H1 (cell line): ENCODE measurements at regions not wholly inside any gene's neighbourhood (a gene's known extent, or its start where the extent isn't known, plus 50 kb on each side); places are given as distances from the start of the nearest gene placed in this dataset.

ENCODE experiments used
- CTCF ChIA-PET: fragments of 300-600 bp; sonication (Branson Sonifier 250); formaldehyde crosslinking; loops from one replicate; lab custom pipeline; 2021; ENCODE audit not compliant: partially characterized antibody; lab: Charles Lee
- POLR2A ChIA-PET: fragments of 300-600 bp; sonication (Branson Sonifier 250); formaldehyde crosslinking; loops from one replicate; lab custom pipeline; 2021; ENCODE audit warnings: inconsistent platforms; ENCODE audit not compliant: partially characterized antibody; lab: Charles Lee
- DNase-seq, 2 experiments: peaks; one replicate each; pipeline versions ENCODE4 v3.0.0 to v3.0.0-alpha.2; 2010 to 2022; ENCODE audit warnings: low spot score in 2 of 2, low read depth in 1 of 2, mixed read lengths in 1 of 2
- FAIRE-seq: peaks from 2 replicates; lab custom pipeline; 2011; peaks lifted over from hg19 to GRCh38; lab: Jason Lieb, UNC
- H2AFZ ChIP-seq: 2 replicates; pipeline ENCODE4 v1.8.1; 2012; ENCODE audit warnings: low read length, inconsistent platforms
- H2AK5ac ChIP-seq: 2 replicates; pipeline ENCODE4 v1.6.1; 2013; ENCODE audit warnings: low read depth, low read length
- H2BK120ac ChIP-seq: replicated peaks from 2 replicates; pipeline ENCODE3; 2013; ENCODE audit warnings: low read depth, low read length, inconsistent platforms
- H2BK12ac ChIP-seq: 2 replicates; pipeline ENCODE4 v1.6.1; 2013; ENCODE audit warnings: low read depth, low read length
- H2BK15ac ChIP-seq: 2 replicates; pipeline ENCODE4 v1.6.1; 2013; ENCODE audit warnings: low read length
- H2BK20ac ChIP-seq: 2 replicates; pipeline ENCODE4 v1.6.1; 2013; ENCODE audit warnings: low read length
- H2BK5ac ChIP-seq: 2 replicates; pipeline ENCODE4 v1.6.1; 2013; ENCODE audit warnings: low read depth, low read length
- H3K14ac ChIP-seq: 2 replicates; pipeline ENCODE4 v1.6.1; 2013; ENCODE audit warnings: inconsistent platforms; ENCODE audit not compliant: insufficient read length
- H3K18ac ChIP-seq: 2 replicates; pipeline ENCODE4 v1.6.1; 2013; ENCODE audit warnings: low read length; ENCODE audit errors: extremely low read depth
- H3K23ac ChIP-seq: 2 replicates; pipeline ENCODE4 v1.6.1; 2013; ENCODE audit warnings: inconsistent platforms; ENCODE audit not compliant: insufficient read length
- H3K23me2 ChIP-seq: 2 replicates; pipeline ENCODE4 v1.6.1; 2013; ENCODE audit warnings: low read depth, low read length
- H3K27ac ChIP-seq: 2 replicates; pipeline ENCODE4 v1.6.1; 2011; ENCODE audit warnings: low read depth, low read length, inconsistent platforms
- H3K27me3 ChIP-seq, 4 experiments: replicated peaks in 1 of 4; 1 replicate in 1 of 4; 2 replicates in 3 of 4; pipeline versions ENCODE4 v1.6.1 to v1.8.1; 2011 to 2013; ENCODE audit warnings: low read length in 3 of 4, mild to moderate bottlenecking in 3 of 4, inconsistent platforms in 2 of 4, mixed read lengths in 2 of 4, moderate library complexity in 1 of 4; ENCODE audit not compliant: control insufficient read depth in 3 of 4, insufficient read depth in 3 of 4; ENCODE audit errors: extremely low read depth in 1 of 4
- H3K36me3 ChIP-seq, 4 experiments: 2 replicates each; pipeline versions ENCODE4 v1.6.1 to v1.8.1; 2011 to 2013; ENCODE audit warnings: mild to moderate bottlenecking in 4 of 4, low read length in 3 of 4, moderate library complexity in 2 of 4, control low read depth in 1 of 4, inconsistent platforms in 1 of 4; ENCODE audit not compliant: insufficient read depth in 4 of 4, control insufficient read depth in 2 of 4
- H3K4ac ChIP-seq: replicated peaks from 2 replicates; pipeline ENCODE3; 2013; ENCODE audit warnings: low read length, low read depth, mixed read lengths, inconsistent platforms; ENCODE audit not compliant: insufficient read length
- H3K4me1 ChIP-seq, 4 experiments: replicated peaks in 1 of 4; 1 replicate in 1 of 4; 2 replicates in 3 of 4; pipeline versions ENCODE4 v1.6.1 to v1.8.1; 2011 to 2013; ENCODE audit warnings: low read length in 3 of 4, inconsistent platforms in 2 of 4, mixed read lengths in 1 of 4; ENCODE audit not compliant: insufficient read depth in 4 of 4, control insufficient read depth in 3 of 4
- H3K4me2 ChIP-seq, 2 experiments: 2 replicates each; pipeline versions ENCODE4 v1.6.1 to v1.8.1; 2011 to 2013; ENCODE audit warnings: low read depth in 2 of 2, low read length in 2 of 2, control low read depth in 1 of 2, inconsistent platforms in 1 of 2, mild to moderate bottlenecking in 1 of 2; ENCODE audit not compliant: insufficient read depth in 1 of 2
- H3K4me3 ChIP-seq, 4 experiments: fragments of 200-600, 300-600 bp in 1 of 4; sonication (generic), shearing (Covaris generic), sonication (Bioruptor Twin) in 1 of 4; 2 replicates each; pipeline versions ENCODE4 v1.5.1 to v1.8.1; 2011 to 2016; ENCODE audit warnings: low read length in 4 of 4, low read depth in 3 of 4, control low read depth in 2 of 4, inconsistent platforms in 2 of 4, mild to moderate bottlenecking in 2 of 4, mixed read lengths in 1 of 4, moderate library complexity in 1 of 4; ENCODE audit not compliant: insufficient read depth in 2 of 4; ENCODE audit errors: extremely low read depth in 1 of 4
- H3K56ac ChIP-seq: replicated peaks from 2 replicates; pipeline ENCODE3; 2013; ENCODE audit warnings: low read depth, mild to moderate bottlenecking, mixed read lengths, low read length, inconsistent platforms; ENCODE audit not compliant: insufficient read length
- H3K79me1 ChIP-seq: 2 replicates; pipeline ENCODE4 v1.6.1; 2013; ENCODE audit warnings: low read depth, low read length, control low read depth
- H3K79me2 ChIP-seq, 2 experiments: 2 replicates each; pipeline versions ENCODE4 v1.6.1 to v1.8.1; 2012 to 2013; ENCODE audit warnings: low read length in 2 of 2, mild to moderate bottlenecking in 2 of 2, inconsistent platforms in 1 of 2; ENCODE audit not compliant: insufficient read depth in 2 of 2, control insufficient read depth in 1 of 2
- H3K9ac ChIP-seq, 4 experiments: replicated peaks in 1 of 4; 1 replicate in 1 of 4; 2 replicates in 3 of 4; pipeline versions ENCODE4 v1.6.1 to v1.8.1; 2011 to 2013; ENCODE audit warnings: low read depth in 3 of 4, low read length in 3 of 4, control low read depth in 2 of 4, mild to moderate bottlenecking in 2 of 4, moderate library complexity in 2 of 4, inconsistent platforms in 1 of 4; ENCODE audit errors: extremely low read depth in 1 of 4
- H3K9me3 ChIP-seq, 2 experiments: 2 replicates each; pipeline versions ENCODE4 v1.6.1 to v1.8.1; 2012 to 2013; ENCODE audit warnings: mild to moderate bottlenecking in 2 of 2, moderate library complexity in 2 of 2, control low read depth in 1 of 2, inconsistent platforms in 1 of 2, low read depth in 1 of 2, low read length in 1 of 2, mixed read lengths in 1 of 2; ENCODE audit not compliant: insufficient read depth in 2 of 2
- H4K20me1 ChIP-seq, 2 experiments: replicated peaks in 1 of 2; 2 replicates each; pipeline versions ENCODE3 to v1.8.1; 2011 to 2013; ENCODE audit warnings: inconsistent platforms in 2 of 2, low read length in 2 of 2, mild to moderate bottlenecking in 1 of 2; ENCODE audit not compliant: insufficient read depth in 2 of 2, control insufficient read depth in 1 of 2
- H4K5ac ChIP-seq: 2 replicates; pipeline ENCODE4 v1.6.1; 2013; ENCODE audit warnings: low read length, low read depth, mixed read lengths, inconsistent platforms; ENCODE audit not compliant: insufficient read length
- H4K8ac ChIP-seq: 2 replicates; pipeline ENCODE4 v1.8.0; 2013; ENCODE audit warnings: mild to moderate bottlenecking, moderate library complexity, low read length, inconsistent platforms; ENCODE audit not compliant: insufficient read depth; ENCODE audit errors: extremely low read depth
- H4K91ac ChIP-seq: replicated peaks from 2 replicates; pipeline ENCODE3; 2013; ENCODE audit warnings: low read length, mixed read lengths, inconsistent platforms; ENCODE audit not compliant: insufficient read length
- ASH2L ChIP-seq: fragments of 200-600, 300-600 bp; sonication (generic); IDR thresholded peaks from one replicate; pipeline ENCODE4 v1.7.1; 2017; ENCODE audit warnings: low read length
- BRCA1 ChIP-seq: IDR thresholded peaks from 2 replicates; pipeline ENCODE4 v1.6.1; 2012; ENCODE audit warnings: low read depth, low read length, improper control_type of control experiment
- CBX5 ChIP-seq: fragments of 300-800, 300-1000 bp; sonication (generic); IDR thresholded peaks from 2 replicates; pipeline ENCODE4 v1.7.1; 2016; ENCODE audit warnings: antibody characterized with exemption, low read length, low read depth
- CREB1 ChIP-seq: IDR thresholded peaks from 2 replicates; pipeline ENCODE4 v1.6.1; 2012; ENCODE audit warnings: inconsistent platforms
- E2F6 ChIP-seq: IDR thresholded peaks from 2 replicates; pipeline ENCODE4 v1.6.1; 2012; ENCODE audit warnings: inconsistent platforms
- FOSL1 ChIP-seq: IDR thresholded peaks from 2 replicates; pipeline ENCODE4 v1.6.1; 2011; ENCODE audit warnings: mild to moderate bottlenecking, low read depth, low read length, moderate library complexity; ENCODE audit not compliant: insufficient read depth
- GTF2F1 ChIP-seq: IDR thresholded peaks from 2 replicates; pipeline ENCODE4 v1.6.1; 2012; ENCODE audit warnings: low read depth, low read length, improper control_type of control experiment, borderline replicate concordance
- HDAC2 ChIP-seq, 2 experiments: fragments of 300-600 bp in 1 of 2; sonication (generic) in 1 of 2; IDR thresholded peaks; 2 replicates each; pipeline ENCODE4 v1.6.1; 2011 to 2012; ENCODE audit warnings: low read depth in 2 of 2, low read length in 2 of 2, mild to moderate bottlenecking in 2 of 2, moderate library complexity in 2 of 2, borderline replicate concordance in 1 of 2, inconsistent platforms in 1 of 2
- MAFK ChIP-seq: IDR thresholded peaks from 2 replicates; pipeline ENCODE4 v1.6.1; 2012; ENCODE audit warnings: low read depth, mild to moderate bottlenecking, improper control_type of control experiment, low read length
- NRF1 ChIP-seq: IDR thresholded peaks from 2 replicates; pipeline ENCODE4 v1.6.1; 2011; ENCODE audit warnings: mild to moderate bottlenecking, low read depth, low read length, improper control_type of control experiment
- POLR2A ChIP-seq, 2 experiments: IDR thresholded peaks; 1 replicate in 1 of 2; 2 replicates in 1 of 2; pipeline ENCODE4 v1.6.1; 2011; ENCODE audit warnings: low read depth in 2 of 2, low read length in 2 of 2, mild to moderate bottlenecking in 2 of 2; ENCODE audit errors: control extremely low read depth in 1 of 2
- RAD21 ChIP-seq, 2 experiments: IDR thresholded peaks in 1 of 2; conservative IDR thresholded peaks in 1 of 2; 2 replicates each; pipeline ENCODE4 v1.6.1; 2011; ENCODE audit warnings: low read depth in 2 of 2, low read length in 2 of 2, improper control_type of control experiment in 1 of 2, inconsistent platforms in 1 of 2, mild to moderate bottlenecking in 1 of 2, moderate library complexity in 1 of 2
- SIN3A ChIP-seq, 2 experiments: IDR thresholded peaks in 1 of 2; conservative IDR thresholded peaks in 1 of 2; 2 replicates each; pipeline ENCODE4 v1.6.1; 2011 to 2012; ENCODE audit warnings: low read length in 2 of 2, improper control_type of control experiment in 1 of 2, low read depth in 1 of 2, mild to moderate bottlenecking in 1 of 2
- SIX5 ChIP-seq: IDR thresholded peaks from 2 replicates; pipeline ENCODE4 v1.6.1; 2011; ENCODE audit warnings: mild to moderate bottlenecking, low read depth, low read length
- SP4 ChIP-seq: IDR thresholded peaks from 2 replicates; pipeline ENCODE4 v1.6.1; 2012; ENCODE audit warnings: low read length, inconsistent platforms
- TEAD4 ChIP-seq: IDR thresholded peaks from 2 replicates; pipeline ENCODE4 v1.6.1; 2012; ENCODE audit warnings: low read depth, low read length, inconsistent platforms, mixed read lengths
- WGBS, 2 experiments: shearing (Covaris generic) in 1 of 2; methylation state at CpG; one replicate each; pipeline versions ENCODE4 v1.1.6 to v1.1.7; 2013 to 2015; ENCODE audit warnings: low lambda C conversion rate in 2 of 2, mixed read lengths in 2 of 2, inconsistent platforms in 1 of 2, low coverage in 1 of 2, missing lambda C conversion rate in 1 of 2; ENCODE audit not compliant: insufficient replicate concordance in 2 of 2, insufficient coverage in 1 of 2, insufficient read length in 1 of 2; ENCODE audit errors: extremely low coverage in 1 of 2, missing lambda C conversion rate in 1 of 2; 5-methylcytosine and 5-hydroxymethylcytosine counted together

GRCh38 chr3:82103241-82103640 lies 341.8 kb upstream of the GBE1 start:
- Histone ChIP-seq H4K8ac (no peak overlapping the region), H3K79me2 (no peaks in the 10 kb centered on the region), H3K23me2 (no peaks in the 10 kb centered on the region), H3K18ac (no peak overlapping the region), H2AFZ (no peak overlapping the region), H4K5ac (no peak overlapping the region), H3K27ac (no peak overlapping the region), H3K4ac (no peak overlapping the region), H3K4me2 (no peak overlapping the region), H2BK12ac (no peak overlapping the region), H4K20me1 (no peaks in the 10 kb centered on the region), H2BK20ac (no peak overlapping the region), H2BK15ac (no peak overlapping the region), H2AK5ac (no peak overlapping the region), H3K4me3 (no peak overlapping the region), H2BK120ac (no peak overlapping the region), H3K27me3 (no peaks in the 10 kb centered on the region), H3K4me1 (no peaks in the 10 kb centered on the region), H3K14ac (no peak overlapping the region), H3K9ac (no peak overlapping the region), H3K56ac (no peak overlapping the region), H3K9me3 (no peaks in the 10 kb centered on the region), H3K36me3 (no peaks in the 10 kb centered on the region), H3K23ac (no peak overlapping the region), H2BK5ac (no peak overlapping the region), H3K79me1 (no peaks in the 10 kb centered on the region), H4K91ac (no peak overlapping the region)
- DNase-seq = no peak
- ChIA-PET CTCF (no interaction called here), POLR2A (no interaction called here)
- no peak for FAIRE-seq
- WGBS, 2 experiments = 88% methylated on average over 1 of the region's 1 CpG; no CpG with 5 or more reads in 1 of the 2 experiments
- TF ChIP-seq FOSL1 = no peak
- no peak for TF ChIP-seq E2F6
- TF ChIP-seq SIX5 = no peak
- TF ChIP-seq SIN3A (conservative IDR thresholded peaks at IDR 0.05 in 1 of 2, IDR thresholded peaks at IDR 0.05 in 1 of 2; ENCODE audit: low read depth in 1 of 2, low read length in 2 of 2) = no peak
- no peak for TF ChIP-seq TEAD4
- no peak for TF ChIP-seq HDAC2 (IDR thresholded peaks at IDR 0.05; ENCODE audit: borderline replicate concordance in 1 of 2, low read depth in 2 of 2, low read length in 2 of 2)
- TF ChIP-seq MAFK = no peak
- TF ChIP-seq POLR2A (IDR thresholded peaks at IDR 0.05; ENCODE audit: control extremely low read depth in 1 of 2, low read depth in 2 of 2, low read length in 2 of 2) = no peak
- TF ChIP-seq RAD21 (IDR thresholded peaks at IDR 0.05 in 1 of 2, conservative IDR thresholded peaks at IDR 0.05 in 1 of 2; ENCODE audit: low read depth in 2 of 2, low read length in 2 of 2) = no peak
- no peak for TF ChIP-seq GTF2F1
- no peak for TF ChIP-seq CBX5
- no peak for TF ChIP-seq BRCA1
- TF ChIP-seq ASH2L = no peak
- TF ChIP-seq CREB1 = no peak
- TF ChIP-seq SP4 = no peak
- TF ChIP-seq NRF1 = no peak
